Pancreas (tissue), 10 donors: ENCODE measurements at regions not wholly inside any gene's neighbourhood (a gene's known extent, or its start where the extent isn't known, plus 50 kb on each side); places are given as distances from the start of the nearest gene placed in this dataset.
A peak's percentile ranks its signal among the peaks of the same experiment; 100 is the strongest.

Experiments used
- ATAC-seq, 4 donors: fragments of 200-7000 bp; cut with Tn5 transposase; one replicate each; pipeline versions ENCODE4 v1.8.0 to v1.9.1; 2020; ENCODE audit warnings: mild to moderate bottlenecking in 4 of 4, moderate library complexity in 4 of 4
- DNase-seq, 6 donors: peaks; one replicate each; pipeline ENCODE4 v3.0.0-alpha.2; 2020
- FAIRE-seq: peaks from 2 replicates; lab custom pipeline; 2012; peaks lifted over from hg19 to GRCh38; lab: Jason Lieb, UNC
- H3K27ac ChIP-seq, 4 donors: fragments of 200-600 bp; sonication (generic); 1 replicate in 3 of 4; 2 replicates in 1 of 4; pipeline versions ENCODE4 v1.5.0 to v1.8.0; 2020
- H3K27me3 ChIP-seq, 4 donors: fragments of 200-600 bp; one replicate each; pipeline ENCODE4 v1.8.0; 2021
- H3K36me3 ChIP-seq, 3 donors: fragments of 200-600 bp; sonication (generic) in 1 of 3; one replicate each; pipeline versions ENCODE4 v1.5.0 to v1.8.0; 2020 to 2021
- H3K4me1 ChIP-seq, 3 donors: fragments of 200-600 bp; one replicate each; pipeline ENCODE4 v1.8.0; 2021
- H3K4me3 ChIP-seq, 4 donors: fragments of 200-600 bp; sonication (generic) in 2 of 4; one replicate each; pipeline versions ENCODE4 v1.5.0 to v1.8.0; 2020 to 2021
- H3K9me3 ChIP-seq, 4 donors: fragments of 200-600 bp; one replicate each; pipeline ENCODE4 v1.8.0; 2021
- WGBS, 2 donors: extraction: QIAGEN DNeasy Blood & Tissue Kit; methylation state at CpG; one replicate each; pipeline ENCODE4 v1.1.7; 2013; 5-methylcytosine and 5-hydroxymethylcytosine counted together
- intact Hi-C, 3 donors: fragments of 100-400 bp; cut with DNase I; formaldehyde crosslinking; loops; one replicate each; pipeline versions ENCODE4 v1.11.1 to v1.14.2; 2022
- TF ChIP-seq, protein P1 (sequence below), 4 donors: fragments of 200-600 bp; sonication (generic) in 3 of 4; IDR thresholded peaks; one replicate each; pipeline versions ENCODE4 v1.5.0 to v1.8.0; 2021; ENCODE audit warnings: antibody characterized with exemption in 4 of 4
- donor health status: healthy with polysubstance abuse.
- donor health status: DM: no; HTN: no; CAD: no; lungs with moderate emphysema.
- donor health status: DM: no; HTN: no; CAD: no.
- donor health status: control.
- donor health status: control.
- donor health status: Bipolar disorder and iron deficiency.
- donor health status: DM: yes; HTN: yes; CAD: no.
- donor health status: DM: no; HTN: no; CAD: no.
- donor health status: DM: no; HTN: no; CAD: no.
- donor health status: DM: yes; HTN: yes; CAD: no.

DNA sequence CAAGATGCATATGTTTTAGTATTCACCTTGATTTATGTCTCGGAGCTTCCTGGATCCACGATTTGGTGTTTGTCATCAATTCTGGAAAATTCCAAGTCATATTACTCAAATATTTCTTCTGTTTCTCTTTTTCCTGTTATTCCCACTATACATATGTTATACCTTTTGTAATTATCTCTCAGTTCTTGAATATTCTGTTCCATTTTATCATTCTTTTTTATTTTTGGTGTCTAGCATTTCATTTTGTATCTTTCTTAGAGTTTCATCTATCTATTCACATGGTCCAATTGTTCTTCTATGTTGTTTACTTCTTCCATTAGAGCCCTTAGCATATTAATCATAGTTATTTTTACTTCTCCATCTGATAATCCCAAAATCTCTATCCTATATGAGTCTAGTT, 637.8 kb upstream of the GRAMD2B start:
- H3K9me3 ChIP-seq: no peaks in the 10 kb centered on the region
- TF ChIP-seq, protein P1, sequence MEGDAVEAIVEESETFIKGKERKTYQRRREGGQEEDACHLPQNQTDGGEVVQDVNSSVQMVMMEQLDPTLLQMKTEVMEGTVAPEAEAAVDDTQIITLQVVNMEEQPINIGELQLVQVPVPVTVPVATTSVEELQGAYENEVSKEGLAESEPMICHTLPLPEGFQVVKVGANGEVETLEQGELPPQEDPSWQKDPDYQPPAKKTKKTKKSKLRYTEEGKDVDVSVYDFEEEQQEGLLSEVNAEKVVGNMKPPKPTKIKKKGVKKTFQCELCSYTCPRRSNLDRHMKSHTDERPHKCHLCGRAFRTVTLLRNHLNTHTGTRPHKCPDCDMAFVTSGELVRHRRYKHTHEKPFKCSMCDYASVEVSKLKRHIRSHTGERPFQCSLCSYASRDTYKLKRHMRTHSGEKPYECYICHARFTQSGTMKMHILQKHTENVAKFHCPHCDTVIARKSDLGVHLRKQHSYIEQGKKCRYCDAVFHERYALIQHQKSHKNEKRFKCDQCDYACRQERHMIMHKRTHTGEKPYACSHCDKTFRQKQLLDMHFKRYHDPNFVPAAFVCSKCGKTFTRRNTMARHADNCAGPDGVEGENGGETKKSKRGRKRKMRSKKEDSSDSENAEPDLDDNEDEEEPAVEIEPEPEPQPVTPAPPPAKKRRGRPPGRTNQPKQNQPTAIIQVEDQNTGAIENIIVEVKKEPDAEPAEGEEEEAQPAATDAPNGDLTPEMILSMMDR (IDR thresholded peaks at IDR 0.05): no peak
- DNase-seq: no peak
- H3K27ac ChIP-seq: no peak overlapping the region
- ATAC-seq: no peak
- H3K36me3 ChIP-seq: no peaks in the 10 kb centered on the region
- H3K4me3 ChIP-seq: no peak overlapping the region
- intact Hi-C loops: no loop called here
- no peaks in the 10 kb centered on the region for H3K27me3 ChIP-seq
- 70 to 71% methylated on average over 2 of the region's 2 CpGs for WGBS, 2 donors
- no peak for FAIRE-seq
- H3K4me1 ChIP-seq: no peaks in the 10 kb centered on the region

DNA sequence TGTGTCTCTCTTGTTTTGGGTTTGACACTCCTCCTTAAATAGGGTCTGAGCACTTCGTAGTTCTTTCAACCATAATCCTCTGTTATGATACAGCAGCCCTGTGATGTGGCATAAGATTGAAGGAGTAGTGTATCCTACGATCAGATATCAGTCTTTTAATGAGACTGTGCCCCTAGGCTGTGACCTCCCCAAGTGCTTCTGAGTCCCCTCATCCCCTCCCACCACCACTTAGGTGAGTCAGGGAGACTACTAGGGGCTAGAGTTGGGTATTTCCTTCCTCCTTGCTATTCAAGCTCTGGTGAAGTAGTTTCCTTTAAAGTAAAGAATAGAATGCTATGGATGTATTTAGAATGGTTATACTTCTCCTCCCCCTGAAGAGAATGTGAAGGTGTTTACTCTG, 637.2 kb upstream of the GRAMD2B start:
- TF ChIP-seq, protein P1 (IDR thresholded peaks at IDR 0.05): no peak
- no peak overlapping the region for H3K27ac ChIP-seq
- ATAC-seq: no peak
- DNase-seq: no peak
- FAIRE-seq: no peak
- no peaks in the 10 kb centered on the region for H3K9me3 ChIP-seq
- H3K4me1 ChIP-seq: no peaks in the 10 kb centered on the region
- H3K27me3 ChIP-seq: no peaks in the 10 kb centered on the region
- H3K36me3 ChIP-seq: no peaks in the 10 kb centered on the region
- intact Hi-C loops: no loop called here
- 78 to 81% methylated on average over 2 of the region's 2 CpGs for WGBS, 2 donors
- H3K4me3 ChIP-seq: no peak overlapping the region

DNA sequence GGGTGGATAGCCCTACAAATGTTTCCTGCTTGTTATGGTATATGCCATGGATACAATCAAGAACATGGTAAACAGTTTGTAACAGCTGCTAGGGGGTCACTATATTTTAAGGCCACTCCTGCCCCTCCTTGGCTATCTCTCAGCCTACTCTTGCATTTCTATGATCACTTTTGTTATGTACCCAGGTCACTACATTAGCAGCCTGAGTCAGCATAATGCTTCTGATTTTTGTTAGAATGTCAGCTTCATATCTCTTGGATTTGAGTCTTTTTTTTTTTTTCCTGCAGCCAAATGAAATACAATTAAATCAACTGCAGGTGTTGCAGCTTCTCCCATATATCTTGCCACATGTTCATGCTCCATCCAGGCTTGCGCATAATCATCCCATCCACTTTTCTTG, 629.7 kb upstream of the GRAMD2B start:
- DNase-seq (no peak), ATAC-seq (no peak), FAIRE-seq (no peak)
- TF ChIP-seq, protein P1 (IDR thresholded peaks at IDR 0.05): no peak
- no peak overlapping the region for H3K4me3 ChIP-seq
- H3K27ac ChIP-seq: no peak overlapping the region
- no peaks in the 10 kb centered on the region for H3K36me3 ChIP-seq
- no peaks in the 10 kb centered on the region for H3K9me3 ChIP-seq
- H3K27me3 ChIP-seq: no peaks in the 10 kb centered on the region
- intact Hi-C loops: no loop called here
- 99 to 100% methylated on average over 1 of the region's 1 CpG for WGBS, 2 donors
- no peaks in the 10 kb centered on the region for H3K4me1 ChIP-seq

DNA sequence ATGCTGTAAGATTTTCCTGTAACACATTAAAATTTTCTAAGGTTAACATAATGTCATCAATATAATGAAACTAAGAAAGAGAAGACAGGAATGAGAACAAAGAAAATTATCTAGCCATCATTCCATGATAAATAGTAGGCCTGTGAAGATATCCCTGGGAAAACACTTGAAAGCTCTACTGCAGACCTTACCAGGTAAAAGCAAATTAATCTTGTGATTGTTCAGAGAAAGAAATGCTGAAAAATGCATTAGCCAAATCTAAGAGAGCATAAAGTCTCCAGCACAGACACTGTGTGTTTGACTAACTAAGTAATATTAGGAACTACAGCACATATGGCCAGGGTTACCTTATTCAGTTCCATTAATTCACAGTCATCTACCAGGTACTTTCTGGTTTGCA, 628.3 kb upstream of the GRAMD2B start:
- ATAC-seq: no peak
- Histone ChIP-seq H3K9me3 (no peaks in the 10 kb centered on the region), H3K4me1 (no peaks in the 10 kb centered on the region), H3K36me3 (no peaks in the 10 kb centered on the region), H3K27me3 (no peaks in the 10 kb centered on the region), H3K27ac (no peak overlapping the region), H3K4me3 (no peak overlapping the region)
- intact Hi-C loops: no loop called here
- TF ChIP-seq, protein P1 (IDR thresholded peaks at IDR 0.05): no peak
- DNase-seq: no peak
- FAIRE-seq: no peak

DNA sequence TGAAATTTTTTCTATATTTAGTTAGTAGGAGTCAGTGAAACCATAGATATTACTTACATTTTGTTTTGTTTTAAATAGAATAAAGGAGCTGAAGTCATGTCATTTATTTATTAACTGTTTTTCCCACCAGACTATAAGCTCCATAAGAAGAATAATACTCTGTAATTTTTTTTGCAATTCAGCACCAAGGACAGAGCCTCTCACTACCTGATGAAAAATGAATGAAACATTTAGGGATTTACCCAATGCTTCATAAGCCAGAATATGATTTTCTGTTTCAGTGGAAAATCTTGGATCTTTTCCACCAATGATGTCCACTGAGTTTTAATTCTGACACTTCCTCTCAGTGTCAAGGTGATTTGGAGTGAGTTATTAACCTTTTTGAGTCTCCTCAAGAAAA, 624.9 kb upstream of the GRAMD2B start:
- Histone ChIP-seq H3K27me3 (no peaks in the 10 kb centered on the region), H3K4me3 (no peak overlapping the region), H3K27ac (no peak overlapping the region), H3K9me3 (no peaks in the 10 kb centered on the region), H3K4me1 (no peaks in the 10 kb centered on the region), H3K36me3 (no peaks in the 10 kb centered on the region)
- ATAC-seq (peak in 1 of 4 donors; percentile 56), FAIRE-seq (peak; percentile 68), DNase-seq (no peak)
- TF ChIP-seq, protein P1 (IDR thresholded peaks at IDR 0.05): no peak
- intact Hi-C loops: no loop called here
